ENCODE measurements at regions not wholly inside any gene's neighbourhood (a gene's known extent, or its start where the extent isn't known, plus 50 kb on each side); places are given as distances from the start of the nearest gene placed in this dataset.

- H3K9me3 ChIP-seq (ENCODE audit: severe bottlenecking), result no peaks in the 10 kb centered on the region
- H3K4me1 ChIP-seq (ENCODE audit: insufficient read depth, poor library complexity, severe bottlenecking), result no peaks in the 10 kb centered on the region
- no peak overlapping the region for H3K4me3 ChIP-seq (ENCODE audit: severe bottlenecking)
- no peak overlapping the region for H3K27ac ChIP-seq (ENCODE audit: poor library complexity, severe bottlenecking)
- no peaks in the 10 kb centered on the region for H3K36me3 ChIP-seq (ENCODE audit: low read depth)
- ATAC-seq (ENCODE audit: low read depth), result no peak
- no peak for DNase-seq (ENCODE audit: low spot score)
- no peaks in the 10 kb centered on the region for H3K27me3 ChIP-seq (ENCODE audit: insufficient read depth, poor library complexity, severe bottlenecking)
- TF ChIP-seq, protein P1, sequence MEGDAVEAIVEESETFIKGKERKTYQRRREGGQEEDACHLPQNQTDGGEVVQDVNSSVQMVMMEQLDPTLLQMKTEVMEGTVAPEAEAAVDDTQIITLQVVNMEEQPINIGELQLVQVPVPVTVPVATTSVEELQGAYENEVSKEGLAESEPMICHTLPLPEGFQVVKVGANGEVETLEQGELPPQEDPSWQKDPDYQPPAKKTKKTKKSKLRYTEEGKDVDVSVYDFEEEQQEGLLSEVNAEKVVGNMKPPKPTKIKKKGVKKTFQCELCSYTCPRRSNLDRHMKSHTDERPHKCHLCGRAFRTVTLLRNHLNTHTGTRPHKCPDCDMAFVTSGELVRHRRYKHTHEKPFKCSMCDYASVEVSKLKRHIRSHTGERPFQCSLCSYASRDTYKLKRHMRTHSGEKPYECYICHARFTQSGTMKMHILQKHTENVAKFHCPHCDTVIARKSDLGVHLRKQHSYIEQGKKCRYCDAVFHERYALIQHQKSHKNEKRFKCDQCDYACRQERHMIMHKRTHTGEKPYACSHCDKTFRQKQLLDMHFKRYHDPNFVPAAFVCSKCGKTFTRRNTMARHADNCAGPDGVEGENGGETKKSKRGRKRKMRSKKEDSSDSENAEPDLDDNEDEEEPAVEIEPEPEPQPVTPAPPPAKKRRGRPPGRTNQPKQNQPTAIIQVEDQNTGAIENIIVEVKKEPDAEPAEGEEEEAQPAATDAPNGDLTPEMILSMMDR (IDR thresholded peaks at IDR 0.05; ENCODE audit: poor library complexity, severe bottlenecking), result no peak
These were observed 678.7 kb downstream of the BRD1 start for GRCh38 chr22:49148895-49149418.

- Histone ChIP-seq H3K36me3 (ENCODE audit: low read depth) (no peaks in the 10 kb centered on the region), H3K27ac (ENCODE audit: poor library complexity, severe bottlenecking) (no peak overlapping the region), H3K4me3 (ENCODE audit: severe bottlenecking) (no peak overlapping the region), H3K9me3 (ENCODE audit: severe bottlenecking) (no peaks in the 10 kb centered on the region), H3K4me1 (ENCODE audit: insufficient read depth, poor library complexity, severe bottlenecking) (no peaks in the 10 kb centered on the region), H3K27me3 (ENCODE audit: insufficient read depth, poor library complexity, severe bottlenecking) (no peaks in the 10 kb centered on the region)
- TF ChIP-seq, protein P1 (IDR thresholded peaks at IDR 0.05; ENCODE audit: poor library complexity, severe bottlenecking), result no peak
- no peak for DNase-seq (ENCODE audit: low spot score)
- no peak for ATAC-seq (ENCODE audit: low read depth)
These were observed 680.0 kb downstream of the BRD1 start for GRCh38 chr22:49147617-49148175.

- no peak for ATAC-seq (ENCODE audit: low read depth)
- Histone ChIP-seq H3K36me3 (ENCODE audit: low read depth) (no peaks in the 10 kb centered on the region), H3K27ac (ENCODE audit: poor library complexity, severe bottlenecking) (no peak overlapping the region), H3K27me3 (ENCODE audit: insufficient read depth, poor library complexity, severe bottlenecking) (no peaks in the 10 kb centered on the region), H3K9me3 (ENCODE audit: severe bottlenecking) (no peaks in the 10 kb centered on the region), H3K4me3 (ENCODE audit: severe bottlenecking) (no peak overlapping the region), H3K4me1 (ENCODE audit: insufficient read depth, poor library complexity, severe bottlenecking) (no peaks in the 10 kb centered on the region)
- TF ChIP-seq, protein P1 (IDR thresholded peaks at IDR 0.05; ENCODE audit: poor library complexity, severe bottlenecking), result no peak
- DNase-seq (ENCODE audit: low spot score), result no peak
These were observed 680.5 kb downstream of the BRD1 start for GRCh38 chr22:49147171-49147570.

DNA sequence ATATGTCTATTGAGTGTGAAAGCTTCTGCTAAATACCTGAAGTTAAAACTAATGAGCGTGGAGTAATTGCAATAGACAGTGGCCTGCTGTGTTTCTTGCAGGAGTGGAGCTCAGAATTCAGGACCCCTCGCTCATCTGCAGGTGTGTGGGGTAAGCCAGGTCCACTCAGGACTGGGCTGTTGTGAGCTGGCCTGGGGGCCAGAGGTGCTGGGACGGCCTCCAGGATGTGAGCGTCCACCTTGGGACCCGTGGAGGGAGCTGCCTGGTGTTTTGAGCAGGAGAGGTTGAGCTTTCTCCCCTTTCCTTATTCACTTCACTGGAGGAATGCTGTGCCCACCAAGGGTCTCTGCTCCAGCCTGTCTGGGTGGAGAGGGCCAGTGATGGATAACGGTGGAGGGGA lies 681.2 kb downstream of the BRD1 start:
- no peaks in the 10 kb centered on the region for H3K27me3 ChIP-seq (ENCODE audit: insufficient read depth, poor library complexity, severe bottlenecking)
- H3K27ac ChIP-seq (ENCODE audit: poor library complexity, severe bottlenecking), result no peak overlapping the region
- H3K36me3 ChIP-seq (ENCODE audit: low read depth), result no peaks in the 10 kb centered on the region
- ATAC-seq (ENCODE audit: low read depth) (no peak), DNase-seq (ENCODE audit: low spot score) (no peak)
- no peaks in the 10 kb centered on the region for H3K4me1 ChIP-seq (ENCODE audit: insufficient read depth, poor library complexity, severe bottlenecking)
- TF ChIP-seq, protein P1 (IDR thresholded peaks at IDR 0.05; ENCODE audit: poor library complexity, severe bottlenecking), result no peak
- no peaks in the 10 kb centered on the region for H3K9me3 ChIP-seq (ENCODE audit: severe bottlenecking)
- no peak overlapping the region for H3K4me3 ChIP-seq (ENCODE audit: severe bottlenecking)

DNA sequence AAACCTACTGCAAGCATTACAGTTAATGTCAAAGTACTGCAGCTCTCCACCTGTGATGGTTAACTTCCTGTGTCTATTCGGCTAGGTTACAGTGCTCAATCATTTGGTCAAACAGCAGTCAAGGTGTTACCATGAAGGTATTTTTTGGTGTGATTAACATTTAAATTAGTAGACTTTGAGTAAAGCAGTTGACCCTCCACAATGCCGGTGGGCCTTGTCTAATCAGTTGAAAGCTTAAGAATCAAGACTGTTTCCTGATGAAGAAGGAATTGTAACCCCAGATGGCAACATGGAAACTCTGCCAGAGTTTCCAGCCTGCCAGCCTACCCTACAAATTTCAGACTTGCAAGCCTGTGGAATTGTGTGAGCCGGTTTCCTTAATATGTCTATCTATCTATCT lies 683.9 kb downstream of the BRD1 start:
- H3K27me3 ChIP-seq (ENCODE audit: insufficient read depth, poor library complexity, severe bottlenecking), result no peaks in the 10 kb centered on the region
- TF ChIP-seq, protein P1 (IDR thresholded peaks at IDR 0.05; ENCODE audit: poor library complexity, severe bottlenecking), result no peak
- no peaks in the 10 kb centered on the region for H3K4me1 ChIP-seq (ENCODE audit: insufficient read depth, poor library complexity, severe bottlenecking)
- H3K9me3 ChIP-seq (ENCODE audit: severe bottlenecking), result no peaks in the 10 kb centered on the region
- DNase-seq (ENCODE audit: low spot score) (no peak), ATAC-seq (ENCODE audit: low read depth) (no peak)
- H3K36me3 ChIP-seq (ENCODE audit: low read depth), result no peaks in the 10 kb centered on the region
- no peak overlapping the region for H3K4me3 ChIP-seq (ENCODE audit: severe bottlenecking)
- H3K27ac ChIP-seq (ENCODE audit: poor library complexity, severe bottlenecking), result no peak overlapping the region
